Gastrocnemius medialis (tissue), 4 donors: ENCODE measurements at regions not wholly inside any gene's neighbourhood (a gene's known extent, or its start where the extent isn't known, plus 50 kb on each side); places are given as distances from the start of the nearest gene placed in this dataset.

ENCODE experiments used
- ATAC-seq, 2 donors: fragments of 150-250 bp; one replicate each; pipeline ENCODE4 v1.9.1; 2016
- DNase-seq, 2 donors: peaks; one replicate each; pipeline ENCODE4 v3.0.0-alpha.2; 2019
- H3K27ac ChIP-seq, 4 donors: fragments of 200-600 bp; sonication (generic); 1 replicate in 1 of 4; 2 replicates in 3 of 4; pipeline ENCODE4 v1.5.1; 2016 to 2018; ENCODE audit warnings: mild to moderate bottlenecking in 2 of 4, moderate library complexity in 1 of 4
- H3K27me3 ChIP-seq, 3 donors: fragments of 200-600 bp; sonication (generic) in 2 of 3; 1 replicate in 1 of 3; 2 replicates in 2 of 3; pipeline versions ENCODE4 v1.5.1 to v1.6.0; 2016 to 2019; ENCODE audit warnings: mild to moderate bottlenecking in 1 of 3, moderate library complexity in 1 of 3
- H3K36me3 ChIP-seq, 2 donors: fragments of 200-600 bp; sonication (generic) in 1 of 2; one replicate each; pipeline ENCODE4 v1.5.1; 2017 to 2018
- H3K4me1 ChIP-seq, 2 donors: fragments of 200-600 bp; sonication (generic) in 1 of 2; one replicate each; pipeline ENCODE4 v1.5.1; 2016 to 2017; ENCODE audit warnings: mild to moderate bottlenecking in 2 of 2
- H3K4me3 ChIP-seq, 4 donors: fragments of 200-600 bp; sonication (generic) in 3 of 4; 1 replicate in 1 of 4; 2 replicates in 3 of 4; pipeline ENCODE4 v1.5.1; 2016 to 2019; ENCODE audit warnings: mild to moderate bottlenecking in 2 of 4
- H3K9me3 ChIP-seq, 3 donors: fragments of 200-600 bp; sonication (generic) in 2 of 3; 1 replicate in 1 of 3; 2 replicates in 2 of 3; pipeline ENCODE4 v1.5.1; 2016 to 2019
- POLR2A ChIP-seq, 2 donors: fragments of 450-650 bp; IDR thresholded peaks; one replicate each; pipeline ENCODE4 v1.6.1; 2017; ENCODE audit warnings: antibody characterized with exemption in 2 of 2, mild to moderate bottlenecking in 2 of 2, moderate library complexity in 2 of 2
- in situ Hi-C, 4 donors: fragments of 200-750 bp; cut with MboI; loops; one replicate each; pipeline versions ENCODE4 v1.15.0 to v1.8.0; 2017; ENCODE audit warnings: low sequenced_read_pairs in 4 of 4
- intact Hi-C: fragments of 100-400 bp; cut with DNase I; formaldehyde crosslinking; loops from one replicate; pipeline ENCODE4 v1.15.1; 2023; ENCODE audit warnings: low total_unique reads
- TF ChIP-seq, protein P1 (sequence below), 5 experiments: fragments of 450-650 bp in 3 of 5; fragments of 200-600 bp in 2 of 5; sonication (generic) in 2 of 5; IDR thresholded peaks in 4 of 5; conservative IDR thresholded peaks in 1 of 5; 1 replicate in 4 of 5; 2 replicates in 1 of 5; pipeline ENCODE4 v1.5.1; 2016 to 2019; ENCODE audit warnings: antibody characterized with exemption in 5 of 5, mild to moderate bottlenecking in 3 of 5, moderate library complexity in 3 of 5

DNA sequence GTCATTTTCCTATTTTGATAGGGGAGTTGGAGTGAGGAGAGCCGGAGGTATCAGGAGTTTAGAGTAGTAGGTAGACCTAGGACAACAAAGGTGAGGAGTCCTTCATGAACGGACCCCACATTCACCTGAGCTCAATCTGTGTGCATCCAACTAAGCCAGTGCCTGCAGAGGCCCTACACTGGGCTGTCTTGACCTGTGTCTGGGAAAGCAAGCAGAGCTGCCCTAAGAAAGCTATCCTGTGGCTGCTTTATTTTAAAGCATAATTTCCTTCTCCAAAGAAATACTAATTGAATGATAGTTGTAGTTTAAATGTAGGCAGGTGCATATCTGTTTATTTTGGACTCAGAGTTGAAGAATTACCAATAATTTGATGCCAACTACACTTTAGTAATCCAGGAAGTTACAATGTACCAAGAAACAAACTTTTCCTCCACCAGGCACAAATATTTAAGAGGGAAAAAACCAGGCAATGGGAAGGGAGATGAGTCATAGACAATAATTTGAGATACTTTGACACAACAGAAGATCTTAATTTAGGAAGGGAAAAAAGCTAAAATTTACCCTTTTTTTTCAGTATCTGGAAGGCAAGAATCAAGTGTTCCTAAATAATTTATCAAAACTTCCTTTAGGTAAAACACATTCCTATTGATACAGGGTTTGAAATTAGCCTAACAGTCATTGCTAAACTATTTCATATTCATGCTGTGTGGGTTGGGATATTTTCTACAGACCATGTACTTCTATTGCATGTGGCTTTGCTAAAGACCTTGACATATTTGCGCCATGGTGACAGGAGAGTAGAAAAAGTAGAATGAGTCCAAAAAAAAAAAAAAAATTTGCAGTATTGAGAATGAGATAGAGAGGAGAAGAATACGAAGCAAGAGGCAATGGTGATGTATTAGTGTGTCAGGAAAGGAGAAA, 376.6 kb upstream of the TUSC1 start:
- in situ Hi-C loops, result no loop called here
- Histone ChIP-seq H3K27ac (no peak overlapping the region), H3K4me1 (no peaks in the 10 kb centered on the region), H3K9me3 (no peaks in the 10 kb centered on the region), H3K27me3 (no peaks in the 10 kb centered on the region), H3K36me3 (no peaks in the 10 kb centered on the region), H3K4me3 (no peak overlapping the region)
- no peak for TF ChIP-seq POLR2A (IDR thresholded peaks at IDR 0.05)
- TF ChIP-seq, protein P1, sequence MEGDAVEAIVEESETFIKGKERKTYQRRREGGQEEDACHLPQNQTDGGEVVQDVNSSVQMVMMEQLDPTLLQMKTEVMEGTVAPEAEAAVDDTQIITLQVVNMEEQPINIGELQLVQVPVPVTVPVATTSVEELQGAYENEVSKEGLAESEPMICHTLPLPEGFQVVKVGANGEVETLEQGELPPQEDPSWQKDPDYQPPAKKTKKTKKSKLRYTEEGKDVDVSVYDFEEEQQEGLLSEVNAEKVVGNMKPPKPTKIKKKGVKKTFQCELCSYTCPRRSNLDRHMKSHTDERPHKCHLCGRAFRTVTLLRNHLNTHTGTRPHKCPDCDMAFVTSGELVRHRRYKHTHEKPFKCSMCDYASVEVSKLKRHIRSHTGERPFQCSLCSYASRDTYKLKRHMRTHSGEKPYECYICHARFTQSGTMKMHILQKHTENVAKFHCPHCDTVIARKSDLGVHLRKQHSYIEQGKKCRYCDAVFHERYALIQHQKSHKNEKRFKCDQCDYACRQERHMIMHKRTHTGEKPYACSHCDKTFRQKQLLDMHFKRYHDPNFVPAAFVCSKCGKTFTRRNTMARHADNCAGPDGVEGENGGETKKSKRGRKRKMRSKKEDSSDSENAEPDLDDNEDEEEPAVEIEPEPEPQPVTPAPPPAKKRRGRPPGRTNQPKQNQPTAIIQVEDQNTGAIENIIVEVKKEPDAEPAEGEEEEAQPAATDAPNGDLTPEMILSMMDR (IDR thresholded peaks at IDR 0.05 in 4 of 5, conservative IDR thresholded peaks at IDR 0.05 in 1 of 5), result no peak
- DNase-seq, result no peak
- no peak for ATAC-seq
- intact Hi-C loops, result no loop called here

DNA sequence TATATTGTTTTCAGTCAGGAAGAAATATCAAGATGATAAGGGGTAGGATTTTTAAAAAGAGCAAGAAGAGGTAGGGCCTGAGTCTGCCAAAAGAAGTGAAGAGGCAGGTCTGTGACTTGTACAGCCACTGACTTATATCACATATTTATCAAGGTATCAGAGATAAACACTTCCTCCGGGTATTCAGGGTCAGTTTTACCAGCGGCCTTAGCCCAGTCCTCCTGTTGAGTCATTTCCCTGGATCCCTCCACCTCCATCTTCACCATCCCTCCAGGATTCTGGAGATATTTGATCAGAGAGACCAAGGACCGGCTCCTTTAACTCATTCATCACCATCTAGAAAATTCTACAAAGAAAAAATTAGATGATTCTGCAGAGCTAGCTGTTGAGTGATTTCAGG, 375.7 kb upstream of the TUSC1 start:
- Histone ChIP-seq H3K4me1 (no peaks in the 10 kb centered on the region), H3K9me3 (no peaks in the 10 kb centered on the region), H3K27me3 (no peaks in the 10 kb centered on the region), H3K27ac (no peak overlapping the region), H3K4me3 (no peak overlapping the region), H3K36me3 (no peaks in the 10 kb centered on the region)
- TF ChIP-seq POLR2A (IDR thresholded peaks at IDR 0.05), result no peak
- TF ChIP-seq, protein P1 (IDR thresholded peaks at IDR 0.05 in 4 of 5, conservative IDR thresholded peaks at IDR 0.05 in 1 of 5), result no peak
- ATAC-seq (no peak), DNase-seq (no peak)
- in situ Hi-C loops (no loop called here), intact Hi-C loops (no loop called here)

GRCh38 chr9:26043431-26043830, 365.2 kb upstream of the TUSC1 start:
- no peak for TF ChIP-seq POLR2A (IDR thresholded peaks at IDR 0.05)
- TF ChIP-seq, protein P1 (IDR thresholded peaks at IDR 0.05 in 4 of 5, conservative IDR thresholded peaks at IDR 0.05 in 1 of 5), result no peak
- Histone ChIP-seq H3K9me3 (no peaks in the 10 kb centered on the region), H3K27ac (no peak overlapping the region), H3K36me3 (no peaks in the 10 kb centered on the region), H3K27me3 (no peaks in the 10 kb centered on the region), H3K4me3 (no peak overlapping the region), H3K4me1 (no peaks in the 10 kb centered on the region)
- DNase-seq, result no peak
- in situ Hi-C loops, result no loop called here
- intact Hi-C loops, result no loop called here
- ATAC-seq, result no peak

- intact Hi-C loops (no loop called here), in situ Hi-C loops (no loop called here)
- Histone ChIP-seq H3K27me3 (no peaks in the 10 kb centered on the region), H3K4me3 (no peak overlapping the region), H3K9me3 (no peaks in the 10 kb centered on the region), H3K4me1 (no peaks in the 10 kb centered on the region), H3K36me3 (no peaks in the 10 kb centered on the region), H3K27ac (no peak overlapping the region)
- ATAC-seq (no peak), DNase-seq (no peak)
- no peak for TF ChIP-seq POLR2A (IDR thresholded peaks at IDR 0.05)
- TF ChIP-seq, protein P1 (IDR thresholded peaks at IDR 0.05 in 4 of 5, conservative IDR thresholded peaks at IDR 0.05 in 1 of 5), result no peak
Measured at GRCh38 chr9:26034786-26035185, 356.5 kb upstream of the TUSC1 start.
